ENCODE measurements at regions not wholly inside any gene's neighbourhood (a gene's known extent, or its start where the extent isn't known, plus 50 kb on each side); places are given as distances from the start of the nearest gene placed in this dataset.
"Not testable (repeated sequence)": the region's sequence is repeated elsewhere in the genome, so short reads cannot be mapped to it uniquely, and the experiment has no call there.

DNA sequence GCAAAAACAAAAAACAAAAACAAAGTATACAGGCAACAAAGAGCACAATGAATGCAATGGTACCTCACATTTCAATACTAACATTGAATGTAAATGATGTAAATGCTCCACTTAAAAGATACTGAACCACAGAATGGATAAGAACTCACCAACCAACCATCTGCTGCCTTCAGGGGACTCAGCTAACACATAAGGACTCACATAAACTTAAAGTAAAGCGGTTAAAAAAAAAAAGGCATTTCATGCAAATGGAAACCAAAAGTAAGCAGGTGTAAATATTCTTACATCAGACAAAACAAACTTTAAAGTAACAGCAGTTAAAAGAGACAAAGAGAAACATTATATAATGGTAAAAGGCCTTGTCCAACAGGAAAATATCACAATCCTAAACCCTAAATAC lies 156.1 kb downstream of the LTN1 start:
- TF ChIP-seq, protein P1, sequence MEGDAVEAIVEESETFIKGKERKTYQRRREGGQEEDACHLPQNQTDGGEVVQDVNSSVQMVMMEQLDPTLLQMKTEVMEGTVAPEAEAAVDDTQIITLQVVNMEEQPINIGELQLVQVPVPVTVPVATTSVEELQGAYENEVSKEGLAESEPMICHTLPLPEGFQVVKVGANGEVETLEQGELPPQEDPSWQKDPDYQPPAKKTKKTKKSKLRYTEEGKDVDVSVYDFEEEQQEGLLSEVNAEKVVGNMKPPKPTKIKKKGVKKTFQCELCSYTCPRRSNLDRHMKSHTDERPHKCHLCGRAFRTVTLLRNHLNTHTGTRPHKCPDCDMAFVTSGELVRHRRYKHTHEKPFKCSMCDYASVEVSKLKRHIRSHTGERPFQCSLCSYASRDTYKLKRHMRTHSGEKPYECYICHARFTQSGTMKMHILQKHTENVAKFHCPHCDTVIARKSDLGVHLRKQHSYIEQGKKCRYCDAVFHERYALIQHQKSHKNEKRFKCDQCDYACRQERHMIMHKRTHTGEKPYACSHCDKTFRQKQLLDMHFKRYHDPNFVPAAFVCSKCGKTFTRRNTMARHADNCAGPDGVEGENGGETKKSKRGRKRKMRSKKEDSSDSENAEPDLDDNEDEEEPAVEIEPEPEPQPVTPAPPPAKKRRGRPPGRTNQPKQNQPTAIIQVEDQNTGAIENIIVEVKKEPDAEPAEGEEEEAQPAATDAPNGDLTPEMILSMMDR (IDR thresholded peaks at IDR 0.05; ENCODE audit: low read depth, low read length, poor library complexity, severe bottlenecking) = not testable (repeated sequence)
- TF ChIP-seq EZH2phosphoT487 (IDR thresholded peaks at IDR 0.05; ENCODE audit: borderline replicate concordance, low read length) = not testable (repeated sequence)
